Spleen (tissue), 11 donors: ENCODE measurements at regions not wholly inside any gene's neighbourhood (a gene's known extent, or its start where the extent isn't known, plus 50 kb on each side); places are given as distances from the start of the nearest gene placed in this dataset.

ENCODE experiments used
- DNase-seq: peaks from one replicate; pipeline ENCODE4 v3.0.0-alpha.2; 2020
- H3K27ac ChIP-seq, 8 donors: fragments of 200-600 bp; sonication (generic) in 7 of 8; 1 replicate in 4 of 8; 2 replicates in 4 of 8; pipeline versions ENCODE4 v1.5.0 to v1.8.0; 2016 to 2021; ENCODE audit warnings: inconsistent platforms in 4 of 8, mild to moderate bottlenecking in 4 of 8, moderate library complexity in 1 of 8
- H3K27me3 ChIP-seq, 7 donors: fragments of 200-600 bp; sonication (generic) in 6 of 7; replicated peaks in 1 of 7; 1 replicate in 4 of 7; 2 replicates in 3 of 7; pipeline versions ENCODE4 v1.5.0 to v1.8.0; 2016 to 2021; ENCODE audit warnings: inconsistent platforms in 3 of 7, mild to moderate bottlenecking in 1 of 7
- H3K36me3 ChIP-seq, 6 donors: fragments of 200-600 bp; sonication (generic) in 5 of 6; 1 replicate in 4 of 6; 2 replicates in 2 of 6; pipeline versions ENCODE4 v1.5.0 to v1.8.0; 2016 to 2021; ENCODE audit warnings: inconsistent platforms in 2 of 6
- H3K4me1 ChIP-seq, 6 donors: fragments of 200-600 bp; sonication (generic) in 5 of 6; 1 replicate in 3 of 6; 2 replicates in 3 of 6; pipeline versions ENCODE4 v1.5.0 to v1.8.0; 2016 to 2021; ENCODE audit warnings: inconsistent platforms in 3 of 6
- H3K4me3 ChIP-seq, 8 donors: fragments of 200-600 bp; sonication (generic) in 7 of 8; 1 replicate in 4 of 8; 2 replicates in 4 of 8; pipeline versions ENCODE4 v1.5.0 to v1.8.0; 2016 to 2021; ENCODE audit warnings: inconsistent platforms in 4 of 8, mild to moderate bottlenecking in 4 of 8, moderate library complexity in 2 of 8
- H3K9me3 ChIP-seq, 8 donors: fragments of 200-600 bp; sonication (generic) in 7 of 8; 1 replicate in 4 of 8; 2 replicates in 4 of 8; pipeline versions ENCODE4 v1.5.0 to v1.8.0; 2016 to 2021; ENCODE audit warnings: inconsistent platforms in 4 of 8
- POLR2A ChIP-seq, 3 donors: fragments of 450-650 bp; IDR thresholded peaks; one replicate each; pipeline ENCODE4 v1.5.1; 2017; ENCODE audit warnings: antibody characterized with exemption in 3 of 3, mild to moderate bottlenecking in 1 of 3
- POLR2AphosphoS5 ChIP-seq, 3 donors: sonication (generic); formaldehyde crosslinking; IDR thresholded peaks; one replicate each; pipeline ENCODE4 v1.5.1; 2017; ENCODE audit warnings: antibody characterized with exemption in 3 of 3
- WGBS, 5 donors: extraction: QIAGEN DNeasy Blood & Tissue Kit in 3 of 5; methylation state at CpG; one replicate each; pipeline versions ENCODE4 v1.1.5 to v1.1.7; 2013 to 2018; 5-methylcytosine and 5-hydroxymethylcytosine counted together
- intact Hi-C: fragments of 100-400 bp; cut with DNase I; formaldehyde crosslinking; loops from one replicate; pipeline ENCODE4 v1.15.0; 2023; ENCODE audit warnings: low total_unique reads
- TF ChIP-seq, protein P1 (sequence below), 11 experiments: fragments of 200-600 bp in 7 of 11; fragments of 450-650 bp in 4 of 11; sonication (generic) in 4 of 11; IDR thresholded peaks in 8 of 11; conservative IDR thresholded peaks in 3 of 11; 1 replicate in 7 of 11; 2 replicates in 4 of 11; pipeline versions ENCODE4 v1.4.0 to v1.8.0; 2016 to 2021; ENCODE audit warnings: antibody characterized with exemption in 11 of 11, inconsistent platforms in 4 of 11, mild to moderate bottlenecking in 1 of 11
- donor health status: healthy with polysubstance abuse.
- donor health status: DM: no; HTN: no; CAD: no; lungs with moderate emphysema.
- donor health status: DM: no; HTN: no; CAD: no.
- donor health status: Bipolar disorder and iron deficiency.
- donor health status: healthy.
- donor health status: DM: no; HTN: no; CAD: no.
- donor health status: DM: yes; HTN: yes; CAD: no.

DNA sequence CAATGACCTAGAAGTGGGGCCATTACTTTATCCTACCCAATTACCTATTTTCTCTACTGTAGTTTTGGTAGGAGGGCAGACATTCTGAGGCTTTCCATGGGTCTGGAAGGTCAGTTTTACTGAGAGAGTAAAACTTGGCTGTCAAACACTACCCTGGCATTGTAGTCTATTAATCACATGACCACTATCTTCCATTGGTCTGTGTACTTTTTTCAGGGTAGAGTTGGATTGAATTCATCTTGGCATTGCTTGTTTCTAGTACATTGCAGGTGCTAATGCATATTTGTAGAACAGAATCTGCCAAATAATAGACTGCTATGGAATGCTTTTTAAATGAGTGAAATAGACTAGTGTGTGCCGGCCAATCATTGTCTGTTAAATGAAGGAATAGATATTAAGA is 271.9 kb downstream of the STIM2 start:
- Histone ChIP-seq H3K27ac (no peak overlapping the region), H3K27me3 (no peaks in the 10 kb centered on the region), H3K36me3 (no peaks in the 10 kb centered on the region), H3K4me3 (no peak overlapping the region), H3K9me3 (peaks cover 0 to 34% (median 24%) of the 10 kb centered on the region in 8 donors), H3K4me1 (no peaks in the 10 kb centered on the region)
- intact Hi-C loops = no loop called here
- no peak for DNase-seq
- TF ChIP-seq, protein P1, sequence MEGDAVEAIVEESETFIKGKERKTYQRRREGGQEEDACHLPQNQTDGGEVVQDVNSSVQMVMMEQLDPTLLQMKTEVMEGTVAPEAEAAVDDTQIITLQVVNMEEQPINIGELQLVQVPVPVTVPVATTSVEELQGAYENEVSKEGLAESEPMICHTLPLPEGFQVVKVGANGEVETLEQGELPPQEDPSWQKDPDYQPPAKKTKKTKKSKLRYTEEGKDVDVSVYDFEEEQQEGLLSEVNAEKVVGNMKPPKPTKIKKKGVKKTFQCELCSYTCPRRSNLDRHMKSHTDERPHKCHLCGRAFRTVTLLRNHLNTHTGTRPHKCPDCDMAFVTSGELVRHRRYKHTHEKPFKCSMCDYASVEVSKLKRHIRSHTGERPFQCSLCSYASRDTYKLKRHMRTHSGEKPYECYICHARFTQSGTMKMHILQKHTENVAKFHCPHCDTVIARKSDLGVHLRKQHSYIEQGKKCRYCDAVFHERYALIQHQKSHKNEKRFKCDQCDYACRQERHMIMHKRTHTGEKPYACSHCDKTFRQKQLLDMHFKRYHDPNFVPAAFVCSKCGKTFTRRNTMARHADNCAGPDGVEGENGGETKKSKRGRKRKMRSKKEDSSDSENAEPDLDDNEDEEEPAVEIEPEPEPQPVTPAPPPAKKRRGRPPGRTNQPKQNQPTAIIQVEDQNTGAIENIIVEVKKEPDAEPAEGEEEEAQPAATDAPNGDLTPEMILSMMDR (IDR thresholded peaks at IDR 0.05 in 8 of 11, conservative IDR thresholded peaks at IDR 0.05 in 3 of 11) = no peak
- 96 to 98% (median 96%) methylated on average over 1 of the region's 1 CpG for WGBS, 5 donors

DNA sequence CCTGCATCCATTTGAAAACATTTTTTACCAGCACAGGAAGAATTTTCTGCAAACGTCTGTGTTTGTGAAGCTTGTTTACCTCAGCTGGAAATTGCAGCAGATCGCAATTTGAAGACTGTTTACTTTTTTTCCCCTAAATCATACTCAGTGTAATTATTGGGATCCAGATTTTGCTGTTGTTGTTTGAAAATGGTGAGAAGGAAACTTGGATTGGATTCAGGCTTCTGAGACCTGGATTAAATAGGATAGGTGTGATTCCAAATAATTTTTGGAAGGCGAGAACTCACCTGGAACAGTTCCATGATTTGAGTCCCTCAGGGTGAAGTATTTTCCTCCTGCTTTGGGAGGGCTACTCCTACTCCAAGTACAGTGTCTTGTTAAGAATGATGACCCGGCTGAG is 279.8 kb downstream of the STIM2 start:
- Histone ChIP-seq H3K4me1 (no peaks in the 10 kb centered on the region), H3K4me3 (no peak overlapping the region), H3K27me3 (no peaks in the 10 kb centered on the region), H3K36me3 (no peaks in the 10 kb centered on the region), H3K27ac (no peak overlapping the region), H3K9me3 (peaks cover 0 to 24% (median 13%) of the 10 kb centered on the region in 8 donors)
- DNase-seq = no peak
- intact Hi-C loops = no loop called here
- TF ChIP-seq, protein P1 (IDR thresholded peaks at IDR 0.05 in 8 of 11, conservative IDR thresholded peaks at IDR 0.05 in 3 of 11) = no peak
- TF ChIP-seq POLR2A (IDR thresholded peaks at IDR 0.05) = no peak
- no peak for TF ChIP-seq POLR2AphosphoS5 (IDR thresholded peaks at IDR 0.05)
- 69 to 86% (median 82%) methylated on average over 4 of the region's 4 CpGs for WGBS, 5 donors

DNA sequence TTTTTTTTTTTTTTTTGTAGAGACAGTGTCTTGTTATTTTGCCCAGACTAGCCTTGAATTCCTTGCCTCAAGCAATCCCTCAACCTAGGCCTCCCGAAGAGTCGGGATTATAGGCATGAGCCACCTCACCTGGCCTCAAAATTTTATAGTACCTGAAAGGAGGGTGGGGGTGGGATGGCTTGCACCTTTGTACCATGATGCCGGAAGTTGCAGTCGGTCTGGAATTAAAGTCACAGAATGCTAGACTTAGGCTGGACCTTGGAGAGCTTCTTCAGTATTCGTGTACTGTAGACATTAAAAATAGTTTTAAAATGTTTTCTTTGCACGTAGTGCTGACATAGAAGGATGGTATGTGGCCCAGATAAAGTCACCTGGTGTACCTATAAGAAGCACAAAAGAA is 280.9 kb downstream of the STIM2 start:
- DNase-seq = no peak
- peaks cover 0 to 13% (median 5%) of the 10 kb centered on the region in 8 donors for H3K9me3 ChIP-seq
- H3K36me3 ChIP-seq = no peaks in the 10 kb centered on the region
- no peaks in the 10 kb centered on the region for H3K4me1 ChIP-seq
- H3K27me3 ChIP-seq = no peaks in the 10 kb centered on the region
- WGBS, 5 donors = 69 to 89% (median 88%) methylated on average over 6 of the region's 6 CpGs
- intact Hi-C loops = no loop called here
- H3K4me3 ChIP-seq = no peak overlapping the region
- H3K27ac ChIP-seq = no peak overlapping the region
- TF ChIP-seq, protein P1 (IDR thresholded peaks at IDR 0.05 in 8 of 11, conservative IDR thresholded peaks at IDR 0.05 in 3 of 11) = no peak
- TF ChIP-seq POLR2A (IDR thresholded peaks at IDR 0.05) = no peak
- TF ChIP-seq POLR2AphosphoS5 (IDR thresholded peaks at IDR 0.05) = no peak

DNA sequence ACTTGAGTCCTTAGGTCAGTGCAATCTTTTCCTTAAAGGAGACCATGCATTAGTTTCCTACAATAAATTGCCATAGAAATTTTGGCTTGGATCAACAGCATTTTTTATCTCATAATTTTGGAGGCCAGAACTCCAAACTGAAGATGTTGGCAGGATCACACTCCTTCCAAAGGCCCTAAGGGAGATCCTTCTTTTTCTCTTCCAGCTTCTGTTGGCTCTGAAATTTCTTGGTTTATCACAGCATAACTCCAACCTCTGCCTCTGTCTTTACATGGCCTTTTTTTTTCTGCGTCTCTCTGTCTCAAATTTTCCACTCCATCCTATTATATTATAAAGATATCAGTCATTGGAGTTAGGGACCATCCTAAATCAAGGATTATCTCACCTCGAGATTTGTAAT is 282.2 kb downstream of the STIM2 start:
- intact Hi-C loops = no loop called here
- TF ChIP-seq POLR2AphosphoS5 (IDR thresholded peaks at IDR 0.05) (no peak), POLR2A (IDR thresholded peaks at IDR 0.05) (no peak)
- TF ChIP-seq, protein P1 (IDR thresholded peaks at IDR 0.05 in 8 of 11, conservative IDR thresholded peaks at IDR 0.05 in 3 of 11) = no peak
- Histone ChIP-seq H3K27me3 (no peaks in the 10 kb centered on the region), H3K9me3 (peaks cover 0 to 24% (median 12%) of the 10 kb centered on the region in 8 donors), H3K4me3 (no peak overlapping the region), H3K36me3 (no peaks in the 10 kb centered on the region), H3K27ac (no peak overlapping the region), H3K4me1 (no peaks in the 10 kb centered on the region)
- 77 to 99% (median 86%) methylated on average over 2 of the region's 2 CpGs for WGBS, 5 donors
- no peak for DNase-seq
